Transverse colon (tissue), 4 donors: ENCODE measurements at regions not wholly inside any gene's neighbourhood (a gene's known extent, or its start where the extent isn't known, plus 50 kb on each side); places are given as distances from the start of the nearest gene placed in this dataset.

ENCODE experiments used
- CTCF ChIP-seq, 5 experiments: fragments of 200-600 bp in 3 of 5; fragments of 450-650 bp in 2 of 5; sonication (generic) in 3 of 5; IDR thresholded peaks; 1 replicate in 2 of 5; 2 replicates in 3 of 5; pipeline ENCODE4 v1.5.1; 2016 to 2017; ENCODE audit warnings: antibody characterized with exemption in 5 of 5, inconsistent platforms in 3 of 5, mild to moderate bottlenecking in 2 of 5, moderate library complexity in 1 of 5
- EP300 ChIP-seq: sonication (generic); formaldehyde crosslinking; IDR thresholded peaks from one replicate; pipeline ENCODE4 v1.6.1; 2017; ENCODE audit warnings: antibody characterized with exemption, low read depth
- POLR2A ChIP-seq: fragments of 450-650 bp; IDR thresholded peaks from one replicate; pipeline ENCODE4 v1.6.1; 2016; ENCODE audit warnings: antibody characterized with exemption, mild to moderate bottlenecking, moderate library complexity
- POLR2AphosphoS5 ChIP-seq, 3 donors: sonication (generic); formaldehyde crosslinking; IDR thresholded peaks; one replicate each; pipeline ENCODE4 v1.6.1; 2016; ENCODE audit warnings: antibody characterized with exemption in 3 of 3

DNA sequence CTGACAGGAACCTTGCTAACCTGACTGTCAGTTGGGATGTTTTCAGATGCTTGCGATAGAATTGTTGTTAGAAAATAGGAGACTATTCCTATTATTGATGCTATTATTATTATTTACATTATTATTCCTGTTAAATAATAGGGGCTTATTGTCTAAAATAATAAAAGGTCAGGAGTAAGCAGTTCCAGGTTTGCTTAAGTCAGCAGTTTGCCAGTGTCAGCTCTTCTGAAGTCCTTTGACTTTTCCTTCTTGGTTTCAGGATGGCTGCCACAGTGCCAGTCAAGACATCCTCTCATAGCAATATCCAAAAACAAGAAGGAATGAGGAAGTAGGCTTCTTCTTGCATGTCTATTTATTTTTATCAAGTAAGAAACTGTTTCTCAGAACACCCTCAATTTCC is 141.7 kb upstream of the MARCHF11 start:
- TF ChIP-seq POLR2A (no peak), EP300 (no peak), CTCF (IDR thresholded peaks at IDR 0.05) (no peak), POLR2AphosphoS5 (IDR thresholded peaks at IDR 0.05) (no peak)
